Occipital lobe (tissue), 1 donor: ENCODE measurements at regions not wholly inside any gene's neighbourhood (a gene's known extent, or its start where the extent isn't known, plus 50 kb on each side); places are given as distances from the start of the nearest gene placed in this dataset.

Experiments used
- DNase-seq: peaks from one replicate; lab custom pipeline; 2025; lab: John Stamatoyannopoulos, UW

GRCh38 chr13:76116751-76117360, 480.7 kb downstream of the LMO7 start:
- no peak for DNase-seq

- DNase-seq, result no peak
These were observed 470.6 kb downstream of the LMO7 start for GRCh38 chr13:76106763-76107162.

- DNase-seq, result no peak
These were observed 458.5 kb downstream of the LMO7 start for GRCh38 chr13:76094645-76095044.

- no peak for DNase-seq
These were observed 454.9 kb downstream of the LMO7 start for GRCh38 chr13:76091076-76091475.

- no peak for DNase-seq
These were observed 450.6 kb downstream of the LMO7 start for GRCh38 chr13:76086729-76087128.

- DNase-seq, result no peak
These were observed 431.7 kb downstream of the LMO7 start for GRCh38 chr13:76067850-76068249.

- DNase-seq, result no peak
These were observed 417.1 kb downstream of the LMO7 start for GRCh38 chr13:76053181-76053580.

GRCh38 chr13:76049376-76049746, 413.2 kb downstream of the LMO7 start:
- no peak for DNase-seq

- no peak for DNase-seq
These were observed 412.7 kb downstream of the LMO7 start for GRCh38 chr13:76048675-76049375.

GRCh38 chr13:76048131-76048530, 412.0 kb downstream of the LMO7 start:
- DNase-seq, result no peak

GRCh38 chr13:76043874-76044273, 407.7 kb downstream of the LMO7 start:
- DNase-seq, result no peak

GRCh38 chr13:76038920-76039716, 403.0 kb downstream of the LMO7 start:
- DNase-seq, result no peak

- no peak for DNase-seq
These were observed 400.0 kb downstream of the LMO7 start for GRCh38 chr13:76036176-76036575.

- DNase-seq, result no peak
These were observed 399.6 kb downstream of the LMO7 start for GRCh38 chr13:76035711-76036110.

- DNase-seq, result no peak
These were observed 393.6 kb downstream of the LMO7 start for GRCh38 chr13:76029706-76030105.

- no peak for DNase-seq
These were observed 393.0 kb downstream of the LMO7 start for GRCh38 chr13:76029088-76029487.

GRCh38 chr13:76027131-76027530, 391.0 kb downstream of the LMO7 start:
- DNase-seq, result no peak

GRCh38 chr13:76025392-76025791, 389.3 kb downstream of the LMO7 start:
- DNase-seq, result no peak

GRCh38 chr13:76024151-76024550, 388.0 kb downstream of the LMO7 start:
- DNase-seq, result no peak

- no peak for DNase-seq
These were observed 387.5 kb downstream of the LMO7 start for GRCh38 chr13:76023652-76024051.

- no peak for DNase-seq
These were observed 384.4 kb downstream of the LMO7 start for GRCh38 chr13:76020421-76020955.

- peak; percentile 36 for DNase-seq
These were observed 383.4 kb downstream of the LMO7 start for GRCh38 chr13:76019421-76020044.
